Progenitor cell of endocrine pancreas (in vitro differentiated cells): ENCODE measurements at regions not wholly inside any gene's neighbourhood (a gene's known extent, or its start where the extent isn't known, plus 50 kb on each side); places are given as distances from the start of the nearest gene placed in this dataset.

Source experiments
- DNase-seq: peaks from one replicate; pipeline ENCODE4 v3.0.0; 2021; ENCODE audit warnings: low spot score; ENCODE audit not compliant: unreplicated experiment
- H3K27ac Mint-ChIP-seq: 2 replicates; pipeline ENCODE4 v1.8.0; 2021; ENCODE audit warnings: mild to moderate bottlenecking, moderate library complexity, mixed read lengths
- H3K27me3 Mint-ChIP-seq: 2 replicates; pipeline ENCODE4 v1.8.0; 2021; ENCODE audit warnings: mixed read lengths
- H3K36me3 Mint-ChIP-seq: 2 replicates; pipeline ENCODE4 v1.8.0; 2022; ENCODE audit warnings: mixed read lengths; ENCODE audit not compliant: insufficient read depth
- H3K4me1 Mint-ChIP-seq: 2 replicates; pipeline ENCODE4 v1.8.0; 2021; ENCODE audit warnings: low read depth, mixed read lengths
- H3K4me3 Mint-ChIP-seq: 2 replicates; pipeline ENCODE4 v1.8.0; 2021; ENCODE audit warnings: low read depth, mild to moderate bottlenecking, moderate library complexity, mixed read lengths
- H3K9me3 Mint-ChIP-seq: 2 replicates; pipeline ENCODE4 v1.8.0; 2021; ENCODE audit warnings: low read depth, mixed read lengths
- TF ChIP-seq, protein P1 (sequence below): fragments of 200-600 bp; sonication (generic); IDR thresholded peaks from one replicate; pipeline ENCODE4 v1.5.0; 2021; ENCODE audit warnings: antibody characterized with exemption, mild to moderate bottlenecking; ENCODE audit not compliant: unreplicated experiment

DNA sequence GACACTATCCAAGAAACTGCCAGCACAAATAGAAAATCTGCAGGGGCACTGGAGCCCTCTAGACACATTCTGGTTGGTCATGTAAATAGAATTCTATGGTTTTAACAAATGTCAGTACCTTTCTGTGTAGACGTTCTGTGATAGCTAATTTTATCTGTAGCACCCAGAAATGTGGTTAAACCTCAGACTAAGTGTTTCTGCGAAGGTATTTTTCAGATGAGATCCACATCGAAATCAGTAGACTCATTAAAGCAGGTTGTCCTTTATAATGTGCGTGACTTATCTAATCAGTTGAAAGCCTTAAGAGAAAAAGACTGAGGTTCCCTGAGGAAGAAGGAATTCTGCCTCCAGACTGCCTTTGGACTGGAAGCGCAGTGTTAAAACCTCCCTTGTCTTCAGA, 922.9 kb downstream of the EFNB2 start:
- no peaks in the 10 kb centered on the region for H3K36me3 Mint-ChIP-seq
- no peaks in the 10 kb centered on the region for H3K9me3 Mint-ChIP-seq

DNA sequence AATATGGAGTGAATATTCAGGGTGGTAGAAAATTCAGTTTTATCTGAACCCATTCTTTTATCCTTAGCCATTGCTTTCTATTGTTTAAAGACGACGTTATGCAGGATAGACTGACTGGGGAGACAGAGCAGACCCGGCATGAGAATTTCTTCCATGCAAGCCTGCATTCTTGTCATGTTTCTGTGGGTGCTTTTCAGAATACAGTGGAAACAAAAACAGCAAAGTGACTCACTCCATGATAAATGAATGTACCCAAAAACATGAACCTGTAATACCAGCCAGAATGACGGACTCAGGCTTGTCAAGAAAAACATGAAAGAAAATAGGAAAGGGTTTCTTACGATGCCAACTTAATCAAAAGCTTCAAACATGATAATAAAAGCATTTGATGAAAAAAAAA, 924.0 kb downstream of the EFNB2 start:
- DNase-seq: no peak
- Mint-ChIP-seq H3K27me3 (no peaks in the 10 kb centered on the region), H3K9me3 (no peaks in the 10 kb centered on the region), H3K4me1 (peaks cover 9% of the 10 kb centered on the region), H3K27ac (no peak overlapping the region), H3K4me3 (no peak overlapping the region), H3K36me3 (no peaks in the 10 kb centered on the region)
- TF ChIP-seq, protein P1, sequence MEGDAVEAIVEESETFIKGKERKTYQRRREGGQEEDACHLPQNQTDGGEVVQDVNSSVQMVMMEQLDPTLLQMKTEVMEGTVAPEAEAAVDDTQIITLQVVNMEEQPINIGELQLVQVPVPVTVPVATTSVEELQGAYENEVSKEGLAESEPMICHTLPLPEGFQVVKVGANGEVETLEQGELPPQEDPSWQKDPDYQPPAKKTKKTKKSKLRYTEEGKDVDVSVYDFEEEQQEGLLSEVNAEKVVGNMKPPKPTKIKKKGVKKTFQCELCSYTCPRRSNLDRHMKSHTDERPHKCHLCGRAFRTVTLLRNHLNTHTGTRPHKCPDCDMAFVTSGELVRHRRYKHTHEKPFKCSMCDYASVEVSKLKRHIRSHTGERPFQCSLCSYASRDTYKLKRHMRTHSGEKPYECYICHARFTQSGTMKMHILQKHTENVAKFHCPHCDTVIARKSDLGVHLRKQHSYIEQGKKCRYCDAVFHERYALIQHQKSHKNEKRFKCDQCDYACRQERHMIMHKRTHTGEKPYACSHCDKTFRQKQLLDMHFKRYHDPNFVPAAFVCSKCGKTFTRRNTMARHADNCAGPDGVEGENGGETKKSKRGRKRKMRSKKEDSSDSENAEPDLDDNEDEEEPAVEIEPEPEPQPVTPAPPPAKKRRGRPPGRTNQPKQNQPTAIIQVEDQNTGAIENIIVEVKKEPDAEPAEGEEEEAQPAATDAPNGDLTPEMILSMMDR: no peak

More for the DNA sequence above, 922.9 kb downstream of the EFNB2 start:
- Mint-ChIP-seq H3K4me3 (no peak overlapping the region), H3K4me1 (peaks cover 8% of the 10 kb centered on the region), H3K27me3 (no peaks in the 10 kb centered on the region), H3K27ac (no peak overlapping the region)
- TF ChIP-seq, protein P1: no peak
- no peak for DNase-seq

DNA sequence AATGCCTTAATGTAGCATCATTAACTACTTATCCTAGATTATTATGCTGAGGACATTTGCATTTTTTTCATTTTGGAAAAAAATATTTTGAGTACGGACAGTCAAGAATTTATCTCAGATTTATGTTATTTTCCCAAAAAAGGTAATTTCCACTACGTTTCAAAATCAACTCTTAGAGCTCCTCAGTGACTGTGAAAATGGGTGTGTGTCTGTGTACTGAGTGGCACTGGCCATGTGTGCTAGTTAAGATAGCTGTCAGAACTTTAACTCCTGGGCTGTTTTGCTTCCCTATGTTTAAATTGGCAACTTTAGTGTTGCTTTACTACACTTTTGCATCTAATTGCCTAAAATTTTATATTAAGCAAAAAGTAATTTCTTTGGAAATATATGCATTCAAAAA, 927.4 kb downstream of the EFNB2 start:
- Mint-ChIP-seq H3K27me3 (no peaks in the 10 kb centered on the region), H3K4me3 (no peak overlapping the region), H3K27ac (no peak overlapping the region), H3K4me1 (peaks cover 9% of the 10 kb centered on the region), H3K9me3 (no peaks in the 10 kb centered on the region), H3K36me3 (no peaks in the 10 kb centered on the region)
- TF ChIP-seq, protein P1: no peak
- no peak for DNase-seq

DNA sequence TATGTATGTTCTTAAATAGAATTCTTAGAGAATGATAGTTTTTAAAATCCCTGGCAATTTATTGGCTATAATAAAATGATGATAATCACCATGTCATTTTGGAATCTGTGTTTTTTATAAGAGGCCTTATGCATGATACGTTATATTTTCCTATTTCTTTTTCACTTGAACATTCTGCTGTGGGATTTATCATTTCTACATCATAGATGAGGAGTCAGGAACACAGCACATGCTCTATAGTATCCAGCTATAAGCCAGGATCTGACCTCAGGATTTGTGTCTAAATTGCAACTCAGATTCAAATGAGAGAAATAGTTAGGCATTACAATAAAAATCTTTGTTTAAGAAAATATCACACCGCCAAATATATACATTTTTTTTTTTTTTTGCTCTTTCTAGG, 928.0 kb downstream of the EFNB2 start:
- H3K27ac Mint-ChIP-seq: no peak overlapping the region
- H3K27me3 Mint-ChIP-seq: no peaks in the 10 kb centered on the region
- no peaks in the 10 kb centered on the region for H3K9me3 Mint-ChIP-seq
- no peaks in the 10 kb centered on the region for H3K36me3 Mint-ChIP-seq
- no peak overlapping the region for H3K4me3 Mint-ChIP-seq
- DNase-seq: no peak
- TF ChIP-seq, protein P1: no peak
- H3K4me1 Mint-ChIP-seq: peaks cover 7% of the 10 kb centered on the region

DNA sequence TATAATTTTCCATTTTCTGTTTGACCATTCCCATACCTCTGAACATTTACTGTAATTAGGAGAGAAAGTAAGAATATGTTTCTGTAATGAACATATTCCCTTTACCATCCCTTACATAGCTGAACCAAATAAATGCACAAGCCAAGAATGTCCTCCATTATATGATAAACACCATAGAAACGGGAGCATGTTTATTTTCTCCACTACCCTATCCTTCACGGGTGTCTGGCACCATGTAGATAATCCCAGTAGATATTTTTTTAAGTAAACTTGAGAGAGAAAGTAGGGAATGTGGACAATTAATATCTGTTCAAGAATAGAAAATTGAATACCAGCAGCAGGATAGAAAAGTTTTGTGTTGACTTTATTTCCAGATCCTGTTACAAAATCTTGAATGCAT, 928.4 kb downstream of the EFNB2 start:
- DNase-seq: no peak
- Mint-ChIP-seq H3K9me3 (no peaks in the 10 kb centered on the region), H3K4me1 (peaks cover 7% of the 10 kb centered on the region), H3K36me3 (no peaks in the 10 kb centered on the region), H3K4me3 (no peak overlapping the region), H3K27ac (no peak overlapping the region), H3K27me3 (no peaks in the 10 kb centered on the region)
- TF ChIP-seq, protein P1: no peak
